Osteoblast (primary cell): ENCODE measurements at regions not wholly inside any gene's neighbourhood (a gene's known extent, or its start where the extent isn't known, plus 50 kb on each side); places are given as distances from the start of the nearest gene placed in this dataset.

Experiments
- DNase-seq: peaks from one replicate; pipeline ENCODE4 v3.0.0; 2011; ENCODE audit warnings: low spot score, mixed read lengths; ENCODE audit not compliant: insufficient read length; ENCODE audit errors: missing footprints
- H2AFZ ChIP-seq: 2 replicates; pipeline ENCODE4 v1.6.0; 2011; ENCODE audit warnings: mild to moderate bottlenecking, low read length
- H3K27ac ChIP-seq: 2 replicates; pipeline ENCODE4 v1.5.1; 2011; ENCODE audit warnings: mild to moderate bottlenecking, low read depth, low read length, moderate library complexity
- H3K27me3 ChIP-seq: 2 replicates; pipeline ENCODE4 v1.6.0; 2012; ENCODE audit warnings: mild to moderate bottlenecking, control low read depth, inconsistent platforms, low read length, moderate library complexity; ENCODE audit not compliant: insufficient read depth
- H3K36me3 ChIP-seq: 2 replicates; pipeline ENCODE4 v1.5.1; 2011; ENCODE audit warnings: mild to moderate bottlenecking, low read length, control low read depth, moderate library complexity; ENCODE audit not compliant: insufficient read depth
- H3K4me1 ChIP-seq: 2 replicates; pipeline ENCODE4 v1.5.1; 2011; ENCODE audit warnings: mild to moderate bottlenecking, low read length, control low read depth, moderate library complexity; ENCODE audit not compliant: insufficient read depth
- H3K4me2 ChIP-seq: 2 replicates; pipeline ENCODE4 v1.6.0; 2011; ENCODE audit warnings: mild to moderate bottlenecking, low read length; ENCODE audit not compliant: insufficient read depth
- H3K4me3 ChIP-seq: fragments of 200-600 bp; sonication (generic); 3 replicates; pipeline ENCODE4 v1.5.1; 2012; ENCODE audit warnings: mild to moderate bottlenecking, low read length, inconsistent platforms; ENCODE audit not compliant: insufficient read depth
- H3K79me2 ChIP-seq: 2 replicates; pipeline ENCODE4 v1.6.0; 2012; ENCODE audit warnings: mild to moderate bottlenecking, low read length, control low read depth, inconsistent platforms; ENCODE audit not compliant: insufficient read depth
- H3K9me3 ChIP-seq: 2 replicates; pipeline ENCODE4 v1.5.1; 2011; ENCODE audit warnings: low read depth, low read length, control low read depth
- H4K20me1 ChIP-seq: 2 replicates; pipeline ENCODE4 v1.6.0; 2012; ENCODE audit warnings: mild to moderate bottlenecking, low read length, control low read depth; ENCODE audit not compliant: insufficient read depth
- TF ChIP-seq, protein P1 (sequence below): IDR thresholded peaks from 2 replicates; pipeline ENCODE4 v1.5.1; 2011; ENCODE audit warnings: mild to moderate bottlenecking, low read depth, low read length, moderate library complexity; ENCODE audit errors: extremely low read depth

DNA sequence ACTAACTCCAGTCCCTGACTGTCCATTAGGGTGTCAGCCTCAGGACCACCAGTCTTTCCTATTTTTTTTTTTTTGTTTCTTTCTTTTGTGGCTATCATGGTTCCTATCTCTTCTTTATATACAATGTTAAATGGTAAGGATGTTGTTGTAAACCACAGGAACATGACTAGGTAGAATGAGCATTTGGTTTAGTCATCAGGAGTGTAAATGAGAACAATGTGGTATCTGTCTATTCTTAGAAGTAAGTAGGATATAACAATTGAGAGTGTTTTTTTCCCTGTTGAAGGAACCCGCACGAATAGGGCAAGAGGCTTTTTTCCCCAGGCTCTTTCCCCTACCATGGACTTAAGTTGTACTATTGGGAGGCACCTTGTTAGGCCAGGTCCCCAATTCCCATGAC is 880.3 kb upstream of the GBE1 start:
- Histone ChIP-seq H3K27ac (no peak overlapping the region), H2AFZ (no peak overlapping the region), H3K9me3 (no peaks in the 10 kb centered on the region), H3K4me3 (no peak overlapping the region), H3K36me3 (no peaks in the 10 kb centered on the region), H3K27me3 (no peaks in the 10 kb centered on the region), H3K4me2 (no peak overlapping the region), H3K79me2 (no peaks in the 10 kb centered on the region), H3K4me1 (no peaks in the 10 kb centered on the region), H4K20me1 (no peaks in the 10 kb centered on the region)
- TF ChIP-seq, protein P1, sequence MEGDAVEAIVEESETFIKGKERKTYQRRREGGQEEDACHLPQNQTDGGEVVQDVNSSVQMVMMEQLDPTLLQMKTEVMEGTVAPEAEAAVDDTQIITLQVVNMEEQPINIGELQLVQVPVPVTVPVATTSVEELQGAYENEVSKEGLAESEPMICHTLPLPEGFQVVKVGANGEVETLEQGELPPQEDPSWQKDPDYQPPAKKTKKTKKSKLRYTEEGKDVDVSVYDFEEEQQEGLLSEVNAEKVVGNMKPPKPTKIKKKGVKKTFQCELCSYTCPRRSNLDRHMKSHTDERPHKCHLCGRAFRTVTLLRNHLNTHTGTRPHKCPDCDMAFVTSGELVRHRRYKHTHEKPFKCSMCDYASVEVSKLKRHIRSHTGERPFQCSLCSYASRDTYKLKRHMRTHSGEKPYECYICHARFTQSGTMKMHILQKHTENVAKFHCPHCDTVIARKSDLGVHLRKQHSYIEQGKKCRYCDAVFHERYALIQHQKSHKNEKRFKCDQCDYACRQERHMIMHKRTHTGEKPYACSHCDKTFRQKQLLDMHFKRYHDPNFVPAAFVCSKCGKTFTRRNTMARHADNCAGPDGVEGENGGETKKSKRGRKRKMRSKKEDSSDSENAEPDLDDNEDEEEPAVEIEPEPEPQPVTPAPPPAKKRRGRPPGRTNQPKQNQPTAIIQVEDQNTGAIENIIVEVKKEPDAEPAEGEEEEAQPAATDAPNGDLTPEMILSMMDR, result no peak
- no peak for DNase-seq

DNA sequence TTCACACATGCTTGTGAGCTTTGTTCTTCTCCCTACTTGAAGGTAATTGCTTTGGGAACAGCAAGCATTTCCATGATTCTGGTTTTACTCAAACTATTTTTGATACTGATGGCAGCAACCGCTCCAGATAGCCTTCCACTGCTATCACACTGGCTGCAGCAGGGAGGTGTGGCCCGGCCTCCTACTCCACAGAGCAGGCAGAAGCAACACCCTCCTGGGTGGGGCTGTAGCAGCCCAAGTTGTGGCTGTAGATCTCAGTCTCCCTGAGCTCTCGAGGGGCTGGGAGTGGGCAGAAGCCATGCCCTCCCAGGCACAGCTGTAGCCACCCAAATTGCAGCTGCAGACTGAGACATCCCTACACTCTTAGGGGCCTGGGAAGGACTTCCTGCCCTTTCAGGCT is 878.8 kb upstream of the GBE1 start:
- no peaks in the 10 kb centered on the region for H3K79me2 ChIP-seq
- no peaks in the 10 kb centered on the region for H3K4me1 ChIP-seq
- H3K9me3 ChIP-seq, result no peaks in the 10 kb centered on the region
- DNase-seq, result no peak
- H2AFZ ChIP-seq, result no peak overlapping the region
- H3K36me3 ChIP-seq, result no peaks in the 10 kb centered on the region
- no peaks in the 10 kb centered on the region for H4K20me1 ChIP-seq
- H3K27ac ChIP-seq, result no peak overlapping the region
- H3K27me3 ChIP-seq, result no peaks in the 10 kb centered on the region
- H3K4me3 ChIP-seq, result no peak overlapping the region
- no peak overlapping the region for H3K4me2 ChIP-seq
- TF ChIP-seq, protein P1, result no peak

DNA sequence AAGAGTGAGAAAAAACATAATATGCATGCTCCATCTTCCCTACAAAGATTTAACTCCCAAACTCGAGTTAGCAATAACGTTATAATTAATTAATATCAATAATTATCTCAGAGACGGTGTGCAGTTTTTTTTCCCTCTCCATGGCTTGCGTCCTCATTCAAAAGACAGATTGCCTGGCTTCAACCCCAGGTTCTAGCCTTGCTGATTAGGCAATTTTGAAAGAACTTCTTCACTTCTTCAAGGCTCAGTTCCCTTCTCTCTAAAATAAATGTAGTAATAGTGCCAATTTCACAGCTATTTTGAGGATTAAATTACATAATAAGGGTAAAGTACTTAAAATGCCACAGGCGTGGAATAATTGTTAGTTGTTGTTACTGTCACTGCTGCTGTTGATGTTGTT is 876.1 kb upstream of the GBE1 start:
- H3K9me3 ChIP-seq, result no peaks in the 10 kb centered on the region

GRCh38 chr3:82636177-82636576 is 874.7 kb upstream of the GBE1 start:
- H3K9me3 ChIP-seq, result no peaks in the 10 kb centered on the region
- no peak overlapping the region for H3K4me3 ChIP-seq
- no peaks in the 10 kb centered on the region for H4K20me1 ChIP-seq
- no peaks in the 10 kb centered on the region for H3K4me1 ChIP-seq
- no peak overlapping the region for H2AFZ ChIP-seq
- no peak overlapping the region for H3K27ac ChIP-seq
- TF ChIP-seq, protein P1, result no peak
- H3K27me3 ChIP-seq, result no peaks in the 10 kb centered on the region
- no peaks in the 10 kb centered on the region for H3K79me2 ChIP-seq
- H3K36me3 ChIP-seq, result no peaks in the 10 kb centered on the region
- no peak overlapping the region for H3K4me2 ChIP-seq
- DNase-seq, result no peak

More for the DNA sequence above, 876.1 kb upstream of the GBE1 start:
- no peak overlapping the region for H2AFZ ChIP-seq
- no peak overlapping the region for H3K4me2 ChIP-seq
- H3K27me3 ChIP-seq, result no peaks in the 10 kb centered on the region
- no peak for DNase-seq
- H3K4me1 ChIP-seq, result no peaks in the 10 kb centered on the region
- H3K36me3 ChIP-seq, result no peaks in the 10 kb centered on the region
- H4K20me1 ChIP-seq, result no peaks in the 10 kb centered on the region
- H3K27ac ChIP-seq, result no peak overlapping the region
- H3K79me2 ChIP-seq, result no peaks in the 10 kb centered on the region
- TF ChIP-seq, protein P1, result no peak
- no peak overlapping the region for H3K4me3 ChIP-seq
